NB4 (cell line): ENCODE measurements at regions not wholly inside any gene's neighbourhood (a gene's known extent, or its start where the extent isn't known, plus 50 kb on each side); places are given as distances from the start of the nearest gene placed in this dataset.

Source experiments
- CTCF ChIP-seq: IDR thresholded peaks from one replicate; pipeline ENCODE4 v1.5.1; 2012; ENCODE audit warnings: low read depth, low read length
- POLR2A ChIP-seq: IDR thresholded peaks from 2 replicates; pipeline ENCODE4 v1.6.1; 2011; ENCODE audit warnings: mild to moderate bottlenecking; ENCODE audit not compliant: insufficient read length; ENCODE audit errors: extremely low read depth

- no peak for TF ChIP-seq CTCF
- TF ChIP-seq POLR2A = no peak
Observed at GRCh38 chr18:76610012-76610411, 115.0 kb upstream of the ZNF516 start.
